ENCODE measurements at regions not wholly inside any gene's neighbourhood (a gene's known extent, or its start where the extent isn't known, plus 50 kb on each side); places are given as distances from the start of the nearest gene placed in this dataset.

DNA sequence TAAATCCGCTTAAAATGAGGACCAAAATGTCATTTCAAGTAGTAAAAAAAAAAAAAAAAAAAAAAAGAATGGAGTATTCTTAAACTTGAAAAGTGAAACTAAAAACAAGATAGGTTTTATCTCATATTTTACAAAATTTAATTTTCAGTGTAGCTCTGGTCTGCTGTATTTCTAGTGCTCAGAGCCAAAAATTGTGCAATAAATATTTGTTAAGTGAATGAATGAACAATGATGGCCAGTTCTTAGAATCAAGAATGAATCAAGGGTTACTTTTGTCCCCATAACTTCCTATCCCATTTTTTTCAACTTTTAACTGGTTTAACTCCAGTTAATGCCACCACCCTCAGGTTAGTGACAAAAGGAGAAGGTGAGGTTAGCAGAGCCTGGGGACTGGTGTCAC lies 214.4 kb downstream of the ABHD5 start:
- Histone ChIP-seq H3K27me3 (ENCODE audit: insufficient read depth, poor library complexity, severe bottlenecking) (no peaks in the 10 kb centered on the region), H3K27ac (replicated peaks) (no peak overlapping the region), H3K4me3 (replicated peaks; ENCODE audit: insufficient read depth, low read length) (no peak overlapping the region)
- TF ChIP-seq, protein P1, sequence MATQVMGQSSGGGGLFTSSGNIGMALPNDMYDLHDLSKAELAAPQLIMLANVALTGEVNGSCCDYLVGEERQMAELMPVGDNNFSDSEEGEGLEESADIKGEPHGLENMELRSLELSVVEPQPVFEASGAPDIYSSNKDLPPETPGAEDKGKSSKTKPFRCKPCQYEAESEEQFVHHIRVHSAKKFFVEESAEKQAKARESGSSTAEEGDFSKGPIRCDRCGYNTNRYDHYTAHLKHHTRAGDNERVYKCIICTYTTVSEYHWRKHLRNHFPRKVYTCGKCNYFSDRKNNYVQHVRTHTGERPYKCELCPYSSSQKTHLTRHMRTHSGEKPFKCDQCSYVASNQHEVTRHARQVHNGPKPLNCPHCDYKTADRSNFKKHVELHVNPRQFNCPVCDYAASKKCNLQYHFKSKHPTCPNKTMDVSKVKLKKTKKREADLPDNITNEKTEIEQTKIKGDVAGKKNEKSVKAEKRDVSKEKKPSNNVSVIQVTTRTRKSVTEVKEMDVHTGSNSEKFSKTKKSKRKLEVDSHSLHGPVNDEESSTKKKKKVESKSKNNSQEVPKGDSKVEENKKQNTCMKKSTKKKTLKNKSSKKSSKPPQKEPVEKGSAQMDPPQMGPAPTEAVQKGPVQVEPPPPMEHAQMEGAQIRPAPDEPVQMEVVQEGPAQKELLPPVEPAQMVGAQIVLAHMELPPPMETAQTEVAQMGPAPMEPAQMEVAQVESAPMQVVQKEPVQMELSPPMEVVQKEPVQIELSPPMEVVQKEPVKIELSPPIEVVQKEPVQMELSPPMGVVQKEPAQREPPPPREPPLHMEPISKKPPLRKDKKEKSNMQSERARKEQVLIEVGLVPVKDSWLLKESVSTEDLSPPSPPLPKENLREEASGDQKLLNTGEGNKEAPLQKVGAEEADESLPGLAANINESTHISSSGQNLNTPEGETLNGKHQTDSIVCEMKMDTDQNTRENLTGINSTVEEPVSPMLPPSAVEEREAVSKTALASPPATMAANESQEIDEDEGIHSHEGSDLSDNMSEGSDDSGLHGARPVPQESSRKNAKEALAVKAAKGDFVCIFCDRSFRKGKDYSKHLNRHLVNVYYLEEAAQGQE (IDR thresholded peaks at IDR 0.05; ENCODE audit: insufficient replicate concordance, low read depth) = no peak
- TF ChIP-seq SPI1 (IDR thresholded peaks at IDR 0.05; ENCODE audit: borderline replicate concordance, low read depth) (no peak), POLR2AphosphoS5 (IDR thresholded peaks at IDR 0.05; ENCODE audit: low read depth) (no peak), GABPA (IDR thresholded peaks at IDR 0.05; ENCODE audit: low read depth) (no peak)
- TF ChIP-seq, protein P2, sequence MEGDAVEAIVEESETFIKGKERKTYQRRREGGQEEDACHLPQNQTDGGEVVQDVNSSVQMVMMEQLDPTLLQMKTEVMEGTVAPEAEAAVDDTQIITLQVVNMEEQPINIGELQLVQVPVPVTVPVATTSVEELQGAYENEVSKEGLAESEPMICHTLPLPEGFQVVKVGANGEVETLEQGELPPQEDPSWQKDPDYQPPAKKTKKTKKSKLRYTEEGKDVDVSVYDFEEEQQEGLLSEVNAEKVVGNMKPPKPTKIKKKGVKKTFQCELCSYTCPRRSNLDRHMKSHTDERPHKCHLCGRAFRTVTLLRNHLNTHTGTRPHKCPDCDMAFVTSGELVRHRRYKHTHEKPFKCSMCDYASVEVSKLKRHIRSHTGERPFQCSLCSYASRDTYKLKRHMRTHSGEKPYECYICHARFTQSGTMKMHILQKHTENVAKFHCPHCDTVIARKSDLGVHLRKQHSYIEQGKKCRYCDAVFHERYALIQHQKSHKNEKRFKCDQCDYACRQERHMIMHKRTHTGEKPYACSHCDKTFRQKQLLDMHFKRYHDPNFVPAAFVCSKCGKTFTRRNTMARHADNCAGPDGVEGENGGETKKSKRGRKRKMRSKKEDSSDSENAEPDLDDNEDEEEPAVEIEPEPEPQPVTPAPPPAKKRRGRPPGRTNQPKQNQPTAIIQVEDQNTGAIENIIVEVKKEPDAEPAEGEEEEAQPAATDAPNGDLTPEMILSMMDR (IDR thresholded peaks at IDR 0.05; ENCODE audit: insufficient read depth, low read length) = no peak
- DNase-seq (ENCODE audit: low read depth in 1 of 2, low spot score in 1 of 2) = no peak

DNA sequence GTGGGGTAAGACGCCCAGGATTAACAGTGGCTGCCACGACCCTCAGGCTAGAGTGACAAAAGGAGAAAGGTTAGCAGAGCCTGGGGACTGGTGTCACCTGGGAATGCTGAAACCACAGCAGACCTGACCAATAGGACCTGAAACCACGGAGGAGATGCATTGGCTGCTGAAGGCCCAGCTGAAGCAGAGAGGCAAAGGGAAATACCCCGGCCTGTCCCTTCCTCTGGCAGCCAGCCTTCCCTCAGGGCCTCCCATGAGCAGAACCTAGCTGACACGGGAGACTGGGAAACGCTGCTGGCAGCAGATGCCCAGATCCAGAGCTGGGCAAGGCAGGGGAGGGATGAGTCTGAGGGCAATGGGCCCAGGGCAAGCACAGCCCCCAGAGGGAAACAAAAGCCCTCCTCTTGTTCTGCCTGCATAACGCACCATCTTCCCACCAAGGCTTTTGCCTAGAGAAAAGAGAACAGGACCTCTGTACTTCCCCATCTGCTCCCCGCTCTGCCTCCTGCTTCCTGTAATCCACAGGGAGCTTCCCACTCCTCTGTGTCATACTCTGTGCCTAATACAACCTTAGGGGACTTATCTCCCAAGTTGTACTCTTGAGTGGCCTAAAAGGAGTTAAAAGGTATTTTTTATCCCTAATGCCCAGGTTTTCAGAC lies 216.2 kb downstream of the ABHD5 start:
- Histone ChIP-seq H3K4me3 (replicated peaks; ENCODE audit: insufficient read depth, low read length) (no peak overlapping the region), H3K27me3 (ENCODE audit: insufficient read depth, poor library complexity, severe bottlenecking) (no peaks in the 10 kb centered on the region), H3K27ac (replicated peaks) (no peak overlapping the region)
- TF ChIP-seq, protein P2 (IDR thresholded peaks at IDR 0.05; ENCODE audit: insufficient read depth, low read length) = no peak
- TF ChIP-seq SPI1 (IDR thresholded peaks at IDR 0.05; ENCODE audit: borderline replicate concordance, low read depth) (no peak), GABPA (IDR thresholded peaks at IDR 0.05; ENCODE audit: low read depth) (no peak), POLR2AphosphoS5 (IDR thresholded peaks at IDR 0.05; ENCODE audit: low read depth) (no peak)
- TF ChIP-seq, protein P1 (IDR thresholded peaks at IDR 0.05; ENCODE audit: insufficient replicate concordance, low read depth) = no peak
- no peak for DNase-seq (ENCODE audit: low read depth in 1 of 2, low spot score in 1 of 2)

DNA sequence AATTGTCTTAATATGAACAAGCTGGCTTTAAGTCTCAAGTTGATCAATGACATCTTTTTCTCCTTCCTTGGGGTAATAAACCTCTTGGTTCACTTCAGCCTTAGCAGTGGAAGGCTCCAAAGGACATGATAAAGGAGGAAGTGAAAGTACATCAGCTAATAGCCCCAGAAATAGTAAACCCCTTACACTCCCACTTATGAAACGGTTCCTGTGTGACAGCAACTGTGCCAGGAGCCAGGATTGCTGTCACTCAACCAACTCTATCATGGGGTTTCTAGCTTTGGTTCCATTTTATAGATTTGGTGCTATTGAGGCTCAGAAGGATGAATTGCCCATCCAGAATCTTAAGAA lies 216.7 kb downstream of the ABHD5 start:
- Histone ChIP-seq H3K4me3 (replicated peaks; ENCODE audit: insufficient read depth, low read length) (no peak overlapping the region), H3K27me3 (ENCODE audit: insufficient read depth, poor library complexity, severe bottlenecking) (no peaks in the 10 kb centered on the region), H3K27ac (replicated peaks) (no peak overlapping the region)
- TF ChIP-seq, protein P1 (IDR thresholded peaks at IDR 0.05; ENCODE audit: insufficient replicate concordance, low read depth) = no peak
- TF ChIP-seq POLR2AphosphoS5 (IDR thresholded peaks at IDR 0.05; ENCODE audit: low read depth) (no peak), SPI1 (IDR thresholded peaks at IDR 0.05; ENCODE audit: borderline replicate concordance, low read depth) (peak; percentile 42; the same call in 1 of the 2 replicates)
- TF ChIP-seq, protein P2 (IDR thresholded peaks at IDR 0.05; ENCODE audit: insufficient read depth, low read length) = no peak
- peak in 1 of 2 experiments; percentile 51 for DNase-seq (ENCODE audit: low read depth in 1 of 2, low spot score in 1 of 2)

Measured in HL-60 (cell line).